ENCODE measurements at regions not wholly inside any gene's neighbourhood (a gene's known extent, or its start where the extent isn't known, plus 50 kb on each side); places are given as distances from the start of the nearest gene placed in this dataset.

DNA sequence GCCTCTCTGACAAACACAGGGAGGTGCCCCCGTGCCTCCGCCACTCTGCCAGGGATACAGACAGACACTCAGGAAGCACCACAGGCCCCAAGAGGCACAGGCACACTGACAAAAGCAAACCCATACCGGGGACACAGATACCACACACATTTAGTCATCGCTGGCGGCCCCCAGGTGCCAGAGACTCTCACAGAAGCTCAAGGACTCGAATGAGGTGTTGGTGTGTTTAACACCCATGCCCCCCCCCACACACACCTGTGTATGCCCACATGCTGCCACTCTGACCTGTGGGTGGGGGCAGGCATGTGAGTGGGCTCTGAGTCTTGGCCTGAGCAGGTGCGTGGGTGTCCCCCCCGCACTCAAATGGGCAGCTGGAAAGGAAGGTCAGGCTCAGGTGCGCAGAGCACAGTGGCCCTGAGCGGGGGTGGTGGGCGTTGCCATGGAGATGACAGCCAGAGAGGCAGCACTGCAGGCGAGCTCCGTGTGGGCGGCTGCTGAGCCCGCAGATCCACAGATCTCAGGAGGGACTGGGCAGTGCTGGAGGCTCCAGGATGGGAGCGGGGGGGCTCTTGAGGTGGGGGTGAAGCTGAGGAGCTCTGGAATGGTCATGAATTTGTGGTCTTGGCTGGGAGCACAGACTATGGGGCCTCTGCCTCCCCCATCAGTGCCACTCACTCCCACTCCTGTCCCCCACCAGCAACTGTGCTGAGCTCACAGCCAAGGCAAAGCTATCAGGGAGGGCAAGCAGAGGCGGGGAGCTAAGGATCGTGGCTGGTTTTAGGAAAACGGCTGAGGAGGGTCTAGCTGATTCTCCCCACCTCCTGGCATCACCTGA, 73.9 kb upstream of the TAF1B start:
- Histone ChIP-seq H3K36me3 (no peaks in the 10 kb centered on the region), H3K4me1 (peaks cover 0 to 22% (median 15%) of the 10 kb centered on the region in 4 donors), H3K4me3 (no peak overlapping the region), H3K9me3 (no peaks in the 10 kb centered on the region), H3K27me3 (no peaks in the 10 kb centered on the region), H3K27ac (no peak overlapping the region)
- TF ChIP-seq, protein P1, sequence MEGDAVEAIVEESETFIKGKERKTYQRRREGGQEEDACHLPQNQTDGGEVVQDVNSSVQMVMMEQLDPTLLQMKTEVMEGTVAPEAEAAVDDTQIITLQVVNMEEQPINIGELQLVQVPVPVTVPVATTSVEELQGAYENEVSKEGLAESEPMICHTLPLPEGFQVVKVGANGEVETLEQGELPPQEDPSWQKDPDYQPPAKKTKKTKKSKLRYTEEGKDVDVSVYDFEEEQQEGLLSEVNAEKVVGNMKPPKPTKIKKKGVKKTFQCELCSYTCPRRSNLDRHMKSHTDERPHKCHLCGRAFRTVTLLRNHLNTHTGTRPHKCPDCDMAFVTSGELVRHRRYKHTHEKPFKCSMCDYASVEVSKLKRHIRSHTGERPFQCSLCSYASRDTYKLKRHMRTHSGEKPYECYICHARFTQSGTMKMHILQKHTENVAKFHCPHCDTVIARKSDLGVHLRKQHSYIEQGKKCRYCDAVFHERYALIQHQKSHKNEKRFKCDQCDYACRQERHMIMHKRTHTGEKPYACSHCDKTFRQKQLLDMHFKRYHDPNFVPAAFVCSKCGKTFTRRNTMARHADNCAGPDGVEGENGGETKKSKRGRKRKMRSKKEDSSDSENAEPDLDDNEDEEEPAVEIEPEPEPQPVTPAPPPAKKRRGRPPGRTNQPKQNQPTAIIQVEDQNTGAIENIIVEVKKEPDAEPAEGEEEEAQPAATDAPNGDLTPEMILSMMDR (IDR thresholded peaks at IDR 0.05), result no peak
- intact Hi-C loops (cut with DNase I; ENCODE audit: low total_unique reads), result no loop called here
- DNase-seq, result peak in 1 of 2 donors; percentile 54

DNA sequence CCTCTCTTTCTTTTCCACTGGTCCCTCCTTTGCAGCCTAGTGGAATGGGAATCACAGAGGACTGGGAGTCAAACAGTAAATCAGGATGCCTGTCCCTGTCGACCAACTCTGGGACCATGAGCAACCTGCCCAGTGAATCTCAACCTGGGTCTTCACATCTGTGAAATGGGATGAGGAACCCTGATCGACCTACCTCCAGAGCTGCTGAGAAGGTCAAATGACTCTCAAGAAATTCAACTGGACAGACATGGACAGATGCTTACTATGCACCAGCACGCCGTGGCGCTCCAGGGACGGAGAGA, 73.3 kb upstream of the TAF1B start:
- H3K4me3 ChIP-seq, result peak overlapping the region in 1 of 2 donors; percentile 31

DNA sequence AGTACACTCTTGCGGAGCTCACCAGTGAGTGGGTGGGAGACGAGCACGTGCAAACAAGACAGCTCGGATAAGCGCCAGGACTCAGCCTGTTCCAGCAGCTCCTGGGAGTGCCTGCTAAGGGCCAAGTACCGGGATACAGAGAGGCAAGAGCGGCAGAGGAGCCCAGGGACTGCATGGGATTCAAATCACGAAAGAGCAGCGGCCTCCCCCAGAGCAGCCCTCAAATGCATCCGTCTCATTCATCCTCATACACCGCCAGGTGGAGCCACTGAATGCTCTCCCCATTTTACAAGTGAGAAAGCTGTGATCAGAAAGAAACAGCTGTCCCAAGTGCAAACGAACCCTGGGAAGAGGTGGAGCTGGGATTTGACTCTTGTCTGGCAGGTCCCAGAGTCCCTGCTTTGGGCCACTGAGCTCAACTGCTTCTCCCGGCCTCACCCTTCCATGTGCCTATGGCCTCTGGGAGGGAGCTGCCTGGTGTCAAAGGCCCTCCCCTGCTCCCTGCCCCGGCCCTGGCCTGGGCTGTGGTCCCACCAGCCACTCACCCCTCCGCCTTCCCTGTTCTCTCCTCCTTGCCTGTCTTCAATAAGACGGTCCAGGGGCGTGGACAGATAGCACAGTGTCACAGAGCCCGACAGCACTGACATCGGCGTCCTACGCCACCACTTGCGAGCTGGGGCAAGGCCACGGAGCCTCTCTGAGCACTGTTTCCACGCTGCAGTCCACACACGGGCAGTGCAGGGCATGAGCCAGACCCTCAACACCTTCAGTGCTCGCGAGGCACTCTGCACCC, 72.8 kb upstream of the TAF1B start:
- TF ChIP-seq, protein P1 (IDR thresholded peaks at IDR 0.05), result peak; percentile 41 to 62
- Histone ChIP-seq H3K4me1 (peaks cover 0 to 22% (median 15%) of the 10 kb centered on the region in 4 donors), H3K27me3 (no peaks in the 10 kb centered on the region), H3K27ac (peak overlapping the region in 1 of 2 donors; percentile 16), H3K4me3 (peak overlapping the region in 1 of 2 donors; percentile 31), H3K36me3 (no peaks in the 10 kb centered on the region), H3K9me3 (no peaks in the 10 kb centered on the region)
- intact Hi-C loops (cut with DNase I; ENCODE audit: low total_unique reads), result no loop called here
- DNase-seq, result peak; percentile 74 to 77

More for the DNA sequence above, 73.3 kb upstream of the TAF1B start:
- Histone ChIP-seq H3K36me3 (no peaks in the 10 kb centered on the region), H3K27me3 (no peaks in the 10 kb centered on the region), H3K4me1 (peaks cover 0 to 22% (median 15%) of the 10 kb centered on the region in 4 donors), H3K27ac (peak overlapping the region in 1 of 2 donors; percentile 16), H3K9me3 (no peaks in the 10 kb centered on the region)
- TF ChIP-seq, protein P1 (IDR thresholded peaks at IDR 0.05), result no peak
- intact Hi-C loops (cut with DNase I; ENCODE audit: low total_unique reads), result no loop called here
- DNase-seq, result no peak

DNA sequence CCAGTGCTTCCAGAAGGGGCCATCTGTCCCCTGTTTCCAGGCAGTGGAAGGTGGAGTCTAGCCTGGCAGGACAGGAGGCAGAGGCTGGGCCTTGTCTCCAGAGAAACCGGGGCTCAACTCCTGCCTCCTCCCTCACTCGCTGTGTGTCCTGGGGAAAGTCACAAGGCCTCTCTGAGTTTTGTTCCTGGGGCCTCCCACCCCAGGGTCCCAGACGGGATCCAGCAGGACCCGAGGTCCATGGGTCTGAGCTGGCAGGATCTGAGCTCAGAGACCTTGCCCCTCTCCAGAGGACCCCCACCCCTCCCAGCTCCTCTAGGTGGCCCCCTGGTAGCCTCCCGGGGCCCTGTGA, 72.2 kb upstream of the TAF1B start:
- no peaks in the 10 kb centered on the region for H3K9me3 ChIP-seq
- H3K27ac ChIP-seq, result no peak overlapping the region
- no peaks in the 10 kb centered on the region for H3K27me3 ChIP-seq
- intact Hi-C loops (cut with DNase I; ENCODE audit: low total_unique reads), result no loop called here
- DNase-seq, result peak in 1 of 2 donors; percentile 58
- peaks cover 0 to 22% (median 15%) of the 10 kb centered on the region in 4 donors for H3K4me1 ChIP-seq
- no peak overlapping the region for H3K4me3 ChIP-seq
- TF ChIP-seq, protein P1 (IDR thresholded peaks at IDR 0.05), result no peak
- H3K36me3 ChIP-seq, result no peaks in the 10 kb centered on the region

DNA sequence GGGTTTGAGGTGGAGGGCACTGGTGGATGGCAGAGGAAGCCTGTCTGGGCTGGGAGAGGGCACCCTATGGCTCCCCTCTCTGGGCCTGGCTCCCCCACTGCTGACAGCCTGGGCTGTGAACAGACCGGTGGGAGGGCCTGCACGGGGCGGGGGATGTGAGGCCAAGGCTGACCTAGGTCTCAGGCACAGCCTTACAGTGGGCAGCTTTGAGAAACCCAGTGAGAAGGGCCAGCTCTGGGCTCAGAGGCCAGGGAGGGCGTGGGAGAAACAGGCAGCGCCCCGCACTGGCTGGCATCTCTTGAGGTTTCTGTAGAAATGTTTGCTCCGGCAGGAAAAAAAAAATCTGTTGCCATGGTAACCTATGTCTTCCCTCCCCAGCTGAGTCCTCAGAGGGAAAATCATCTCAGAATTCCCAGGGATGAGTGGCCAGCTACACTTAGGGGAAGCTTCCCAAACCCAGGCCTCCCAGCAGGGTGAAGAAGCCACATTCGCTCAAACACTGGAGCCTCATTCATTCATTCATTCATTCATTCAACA, 71.7 kb upstream of the TAF1B start:
- DNase-seq, result peak in 1 of 2 donors; percentile 70
- H3K27me3 ChIP-seq, result no peaks in the 10 kb centered on the region
- no peaks in the 10 kb centered on the region for H3K36me3 ChIP-seq
- no peak overlapping the region for H3K4me3 ChIP-seq
- no peaks in the 10 kb centered on the region for H3K9me3 ChIP-seq
- no peak overlapping the region for H3K27ac ChIP-seq
- TF ChIP-seq, protein P1 (IDR thresholded peaks at IDR 0.05), result no peak
- H3K4me1 ChIP-seq, result peaks cover 0 to 22% (median 15%) of the 10 kb centered on the region in 4 donors
- intact Hi-C loops (cut with DNase I; ENCODE audit: low total_unique reads), result no loop called here
